HG02938 (cell line): ENCODE measurements at regions not wholly inside any gene's neighbourhood (a gene's known extent, or its start where the extent isn't known, plus 50 kb on each side); places are given as distances from the start of the nearest gene placed in this dataset.
A peak's percentile ranks its signal among the peaks of the same experiment; 100 is the strongest.
"Not testable (repeated sequence)": the region's sequence is repeated elsewhere in the genome, so short reads cannot be mapped to it uniquely, and the experiment has no call there.

Experiments
- ATAC-seq: cut with Tn5 transposase; IDR thresholded peaks from one replicate; pipeline ENCODE4 v1.9.1; 2021; ENCODE audit warnings: mild to moderate bottlenecking, moderate library complexity; ENCODE audit not compliant: unreplicated experiment

DNA sequence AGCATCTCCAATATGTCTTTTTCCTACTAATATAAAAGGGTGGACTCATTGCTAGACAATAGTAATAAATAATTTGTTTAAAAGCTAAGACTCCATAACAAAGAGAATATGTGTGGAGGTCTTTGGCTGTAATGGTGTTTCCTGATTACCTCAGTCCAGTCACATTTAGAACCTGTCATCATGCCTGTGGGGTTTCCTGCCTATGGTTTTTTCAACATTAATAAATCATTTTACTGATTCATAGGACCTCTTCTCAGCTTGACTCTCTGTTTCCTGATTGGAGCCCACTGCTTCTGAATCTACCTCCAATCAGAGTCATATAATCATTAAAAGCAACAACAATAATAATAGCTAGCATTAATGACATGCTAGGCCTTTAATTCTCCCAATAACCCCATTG lies 52.4 kb upstream of the GNAI1 start:
- no peak for ATAC-seq

DNA sequence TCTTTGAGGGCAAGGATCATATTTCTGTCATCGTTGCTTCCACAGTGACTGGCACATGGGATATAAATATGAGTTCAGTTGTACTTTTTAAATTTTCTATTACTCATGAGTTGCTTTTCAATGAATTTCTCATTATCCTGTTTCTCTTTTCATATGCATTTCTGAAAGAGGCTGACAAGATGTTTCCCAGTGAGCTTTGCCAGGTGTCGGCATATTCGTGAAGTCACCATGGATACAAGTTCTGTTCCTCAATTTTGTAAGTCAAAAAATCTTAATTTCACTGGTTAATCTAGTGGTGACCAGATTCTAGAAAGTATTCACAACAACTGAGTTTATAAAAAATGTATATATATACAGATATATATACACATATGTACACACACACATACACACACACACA lies 55.7 kb upstream of the GNAI1 start:
- ATAC-seq: no peak

DNA sequence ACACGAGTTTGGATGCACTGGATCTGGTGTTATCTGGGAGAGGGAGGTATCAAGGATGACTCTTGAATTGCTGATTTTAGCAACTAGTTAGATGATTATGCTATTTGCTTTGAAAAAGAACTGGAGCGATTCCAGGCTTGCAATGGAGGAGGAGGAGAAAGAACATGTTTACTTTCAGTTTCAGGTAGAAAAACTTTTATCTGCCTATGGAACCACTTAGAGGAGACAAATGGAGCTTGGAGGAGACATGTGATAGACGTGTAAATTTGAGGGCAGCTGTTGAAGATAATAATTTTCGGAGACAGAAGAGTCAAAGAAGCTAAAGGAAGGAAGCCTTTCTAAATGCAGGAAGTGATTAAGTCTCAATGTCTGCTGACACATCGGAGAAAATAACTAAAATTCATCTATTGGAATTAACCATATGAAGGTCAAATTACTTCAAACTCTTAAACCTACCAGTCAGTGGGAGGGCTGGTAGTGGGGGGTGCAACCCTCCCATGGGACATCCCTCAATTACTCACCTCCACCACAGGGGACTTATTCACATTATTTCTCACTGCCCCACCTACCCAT lies 56.4 kb upstream of the GNAI1 start:
- ATAC-seq: peak; percentile 47

- ATAC-seq: no peak
Measured at GRCh38 chr7:80070391-80070790, 64.2 kb upstream of the GNAI1 start.

DNA sequence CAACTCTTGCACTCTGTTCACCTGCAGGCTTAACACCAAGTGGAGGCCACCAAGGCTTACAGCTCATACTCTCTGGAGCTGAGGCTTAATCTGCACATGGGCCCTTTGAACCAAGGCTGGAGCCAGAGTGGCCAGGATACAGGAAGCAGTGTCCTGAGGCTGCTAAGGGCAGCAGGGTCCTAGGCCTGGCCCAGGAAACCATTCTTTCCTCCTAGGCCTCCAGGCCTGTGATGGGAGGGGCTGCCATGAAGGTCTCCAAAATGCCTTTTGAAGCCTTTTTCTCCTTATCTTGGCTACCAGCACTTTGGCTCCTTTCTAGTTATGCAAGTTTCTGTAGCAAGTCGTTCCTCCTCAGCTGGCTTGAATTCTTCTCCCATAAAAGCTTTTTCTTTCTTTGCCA lies 68.0 kb upstream of the GNAI1 start:
- ATAC-seq: no peak

GRCh38 chr7:80063834-80064233 lies 70.8 kb upstream of the GNAI1 start:
- ATAC-seq: no peak

DNA sequence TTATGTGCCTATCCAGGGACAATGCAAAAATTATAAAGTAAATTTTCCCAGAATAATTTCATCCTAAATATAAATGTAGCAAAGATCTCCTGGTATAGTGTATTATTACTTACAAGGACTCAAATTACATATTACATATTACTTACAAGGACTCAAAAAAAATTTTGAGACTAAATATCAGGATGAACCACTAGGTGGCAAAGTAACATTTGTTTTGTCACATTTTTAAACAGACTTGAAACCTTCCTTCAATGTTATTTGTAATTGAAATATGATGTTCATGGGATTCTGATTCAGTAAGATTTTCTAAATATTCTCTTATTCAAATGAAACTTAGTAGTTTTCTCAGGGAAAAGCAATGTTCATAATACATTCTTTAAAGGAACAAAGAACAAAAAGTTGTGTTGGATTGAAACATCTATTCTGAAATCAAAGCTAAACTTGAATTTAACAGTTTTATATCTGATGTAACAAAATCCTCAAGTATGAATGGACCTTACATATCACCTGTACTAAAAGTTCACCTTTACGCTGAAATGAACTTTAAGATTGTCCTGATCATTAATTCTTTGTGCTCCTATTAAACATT lies 74.3 kb upstream of the GNAI1 start:
- no peak for ATAC-seq

- peak; percentile 60 for ATAC-seq
Measured at GRCh38 chr7:80057488-80057887, 77.1 kb upstream of the GNAI1 start.

DNA sequence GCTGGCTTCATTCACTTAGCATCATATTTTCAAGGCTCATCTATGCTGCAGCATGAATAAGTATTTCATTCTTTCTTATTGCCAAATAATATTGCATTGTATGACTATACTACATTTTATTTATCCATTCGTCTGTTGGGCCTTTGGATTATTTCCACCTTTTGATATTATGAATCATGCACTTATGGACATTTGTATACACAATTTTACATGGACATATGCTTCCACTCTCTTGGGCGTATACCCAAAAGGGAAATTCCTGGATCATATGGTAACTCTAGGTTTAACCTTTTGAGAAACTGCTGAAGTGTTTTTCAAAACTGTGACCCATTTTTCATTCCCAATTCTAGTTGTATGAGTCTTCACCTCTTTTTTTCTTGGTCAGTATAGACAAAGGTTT lies 80.3 kb upstream of the GNAI1 start:
- no peak for ATAC-seq

DNA sequence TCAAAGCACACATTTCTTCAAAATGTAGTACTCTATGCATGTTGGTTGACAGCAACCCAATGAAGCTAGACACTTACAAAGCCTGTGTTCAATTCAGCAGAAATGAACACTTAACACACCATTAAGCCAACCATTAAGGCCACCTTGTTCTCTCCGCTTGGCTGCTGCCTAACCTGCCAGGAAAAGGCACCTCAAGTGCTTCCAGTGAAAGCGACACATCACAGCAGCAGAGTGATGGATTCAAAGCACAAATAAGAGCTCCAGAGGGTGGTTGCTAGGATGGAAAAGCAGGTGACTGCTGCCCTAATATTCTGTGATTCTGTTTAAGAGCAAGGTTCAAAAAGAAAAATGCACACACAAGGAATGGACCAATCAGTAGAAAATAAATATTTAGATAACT lies 81.5 kb upstream of the GNAI1 start:
- no peak for ATAC-seq

GRCh38 chr7:80047856-80048459 lies 86.7 kb upstream of the GNAI1 start:
- no peak for ATAC-seq

DNA sequence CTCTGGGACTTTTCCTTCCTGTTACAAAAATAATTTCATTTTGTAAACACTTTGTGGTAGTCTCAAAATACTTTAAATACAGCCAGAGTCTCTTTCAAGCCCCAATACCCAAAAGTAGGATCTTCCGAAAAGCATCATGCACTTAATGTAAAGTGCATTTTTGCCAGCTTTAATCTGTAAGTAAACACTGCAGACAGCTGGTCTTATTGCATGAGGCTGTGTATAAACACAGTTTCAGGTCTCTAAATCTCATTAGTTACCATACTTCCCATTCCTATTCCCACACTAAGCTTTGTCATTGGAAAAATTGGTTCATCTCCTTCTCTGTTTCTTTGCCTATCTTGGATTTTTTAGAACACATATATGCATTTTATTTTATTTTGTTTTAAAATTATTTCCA lies 87.6 kb upstream of the GNAI1 start:
- ATAC-seq: no peak

DNA sequence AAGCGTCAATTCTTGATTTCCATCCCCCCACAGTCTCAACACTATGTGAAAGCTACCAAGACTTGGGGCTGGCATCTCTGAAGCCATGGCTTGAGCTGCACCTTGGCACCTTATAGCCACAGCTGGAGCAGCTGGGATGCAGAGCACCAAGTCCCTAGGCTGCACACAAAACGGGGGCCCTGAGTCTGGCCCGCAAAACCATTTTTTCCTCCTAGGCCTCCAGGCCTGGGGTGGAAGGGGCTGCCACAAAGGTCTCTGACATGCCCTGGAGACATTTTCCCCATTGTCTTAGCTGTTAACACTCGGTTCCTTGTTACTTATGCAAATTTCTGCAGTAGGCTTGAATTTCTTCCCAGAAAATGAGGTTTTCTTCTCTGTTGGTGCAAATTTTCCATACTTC lies 89.8 kb upstream of the GNAI1 start:
- no peak for ATAC-seq

GRCh38 chr7:80040752-80041151 lies 93.9 kb upstream of the GNAI1 start:
- ATAC-seq: no peak

DNA sequence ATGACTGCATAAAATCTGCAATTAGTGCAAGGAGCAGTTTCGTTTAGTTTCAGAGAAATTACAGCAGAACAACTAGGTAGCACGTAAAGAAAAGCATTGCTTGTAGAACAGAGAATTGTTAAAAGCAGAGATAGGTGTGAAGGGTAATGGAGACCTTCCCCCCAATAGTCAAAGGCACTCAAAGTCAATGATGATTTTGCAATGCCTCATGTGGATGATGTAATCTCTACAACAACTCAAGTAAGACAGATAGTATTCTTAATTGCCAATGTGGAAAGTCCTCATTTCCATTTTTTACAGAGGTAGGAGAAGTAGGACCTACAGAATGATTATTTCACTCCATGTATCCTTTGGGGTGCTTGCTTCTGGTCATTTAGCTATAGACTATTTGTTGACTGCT lies 94.3 kb upstream of the GNAI1 start:
- no peak for ATAC-seq

DNA sequence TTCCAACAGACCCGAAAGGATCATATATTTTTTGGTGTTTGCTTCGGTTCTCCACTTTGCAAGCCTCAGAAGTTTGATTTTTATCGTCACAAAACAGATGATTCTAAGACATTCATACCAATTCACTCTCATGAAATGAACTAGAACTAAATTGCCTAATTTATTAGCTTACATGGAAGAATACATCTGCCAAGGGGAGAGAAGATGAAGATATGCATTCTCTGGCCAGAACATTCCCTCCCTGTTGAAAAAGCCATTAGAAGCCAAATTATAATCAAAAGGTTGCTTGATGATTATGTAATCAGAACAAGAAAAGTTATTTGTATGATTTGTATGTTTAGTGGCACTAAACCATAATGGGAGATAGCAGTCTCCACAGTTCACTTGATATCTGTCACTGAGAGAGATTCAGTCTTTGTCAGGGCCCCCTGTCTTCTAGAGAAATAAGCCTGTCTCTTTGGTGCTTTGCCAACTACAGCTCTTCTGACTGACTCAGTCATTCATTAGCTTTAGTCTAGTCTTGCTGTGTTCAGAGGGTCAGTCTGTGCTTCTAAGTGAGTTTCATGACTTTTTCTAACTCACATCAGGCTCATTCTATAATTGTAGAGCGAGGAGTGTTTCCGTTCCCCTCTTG lies 95.3 kb upstream of the GNAI1 start:
- ATAC-seq: no peak

GRCh38 chr7:80037689-80038088 lies 96.9 kb upstream of the GNAI1 start:
- ATAC-seq: no peak

- ATAC-seq: no peak
Measured at GRCh38 chr7:80036107-80036506, 98.5 kb upstream of the GNAI1 start.

GRCh38 chr7:80028717-80029116 lies 105.9 kb upstream of the GNAI1 start:
- no peak for ATAC-seq

DNA sequence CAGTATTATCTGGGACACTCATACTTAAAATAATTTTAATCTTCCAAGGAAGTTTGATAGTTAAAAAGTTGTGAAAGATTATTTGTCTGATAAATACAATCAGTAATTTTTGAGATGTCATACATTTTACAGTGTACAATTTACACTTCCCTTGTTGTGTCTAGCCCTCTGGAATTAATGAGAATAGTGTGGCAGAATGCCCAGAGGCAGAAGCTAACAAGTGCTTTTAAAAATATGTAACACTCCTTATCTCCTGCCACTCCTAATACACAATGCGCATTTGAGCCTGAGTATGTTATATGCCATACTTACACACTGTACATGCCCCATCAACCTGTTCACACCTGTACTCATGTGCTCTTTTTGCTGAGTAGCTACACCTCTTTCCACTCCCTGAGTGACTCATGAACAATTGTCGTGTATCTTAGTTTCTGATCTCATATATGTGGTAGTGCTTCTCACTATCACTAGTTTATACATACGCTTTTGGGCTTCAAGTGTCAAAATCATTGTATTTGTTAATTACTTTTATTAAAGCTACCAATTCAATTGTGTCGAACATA lies 106.9 kb upstream of the GNAI1 start:
- ATAC-seq: no peak

- no peak for ATAC-seq
Measured at GRCh38 chr7:80026766-80027165, 107.9 kb upstream of the GNAI1 start.

GRCh38 chr7:80020277-80020676 lies 114.4 kb upstream of the GNAI1 start:
- not testable (repeated sequence) for ATAC-seq
